ENCODE measurements at regions not wholly inside any gene's neighbourhood (a gene's known extent, or its start where the extent isn't known, plus 50 kb on each side); places are given as distances from the start of the nearest gene placed in this dataset.

DNA sequence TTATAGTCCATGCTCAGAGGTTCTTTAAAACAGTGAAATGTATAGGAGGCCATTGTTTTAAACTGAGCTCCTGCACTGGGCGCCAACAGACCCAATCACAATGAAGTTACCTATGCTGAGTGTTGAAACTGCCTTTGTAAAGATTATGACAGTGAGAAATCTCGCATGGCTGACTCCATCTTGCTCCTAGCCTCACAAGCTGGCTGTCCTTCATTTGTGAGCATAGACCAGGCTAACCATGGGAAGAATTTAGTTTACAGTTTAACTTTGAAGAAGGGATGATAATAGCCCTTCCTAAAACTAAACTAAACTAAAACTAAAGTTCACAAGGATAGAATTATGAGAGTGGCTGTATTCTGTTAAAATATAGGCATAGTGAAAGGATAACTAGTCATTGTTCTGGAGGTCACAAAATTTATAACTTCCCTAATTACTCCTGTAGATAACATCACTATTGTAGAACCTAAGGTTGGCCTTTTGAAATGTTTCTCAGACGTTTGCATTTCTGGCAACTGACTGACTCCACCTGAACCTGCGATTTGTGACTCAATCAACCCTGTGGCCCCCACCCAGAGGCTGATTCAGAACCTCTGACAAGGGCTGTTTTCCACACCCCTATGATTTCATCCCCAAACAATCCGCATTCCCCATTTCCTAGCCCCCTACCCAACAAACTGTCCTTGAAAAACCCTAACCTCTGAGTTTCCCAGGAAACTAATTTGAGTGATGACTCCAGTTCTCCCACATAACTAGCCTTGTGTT, 59.1 kb downstream of the HMHB1 start:
- TF ChIP-seq, protein P1, sequence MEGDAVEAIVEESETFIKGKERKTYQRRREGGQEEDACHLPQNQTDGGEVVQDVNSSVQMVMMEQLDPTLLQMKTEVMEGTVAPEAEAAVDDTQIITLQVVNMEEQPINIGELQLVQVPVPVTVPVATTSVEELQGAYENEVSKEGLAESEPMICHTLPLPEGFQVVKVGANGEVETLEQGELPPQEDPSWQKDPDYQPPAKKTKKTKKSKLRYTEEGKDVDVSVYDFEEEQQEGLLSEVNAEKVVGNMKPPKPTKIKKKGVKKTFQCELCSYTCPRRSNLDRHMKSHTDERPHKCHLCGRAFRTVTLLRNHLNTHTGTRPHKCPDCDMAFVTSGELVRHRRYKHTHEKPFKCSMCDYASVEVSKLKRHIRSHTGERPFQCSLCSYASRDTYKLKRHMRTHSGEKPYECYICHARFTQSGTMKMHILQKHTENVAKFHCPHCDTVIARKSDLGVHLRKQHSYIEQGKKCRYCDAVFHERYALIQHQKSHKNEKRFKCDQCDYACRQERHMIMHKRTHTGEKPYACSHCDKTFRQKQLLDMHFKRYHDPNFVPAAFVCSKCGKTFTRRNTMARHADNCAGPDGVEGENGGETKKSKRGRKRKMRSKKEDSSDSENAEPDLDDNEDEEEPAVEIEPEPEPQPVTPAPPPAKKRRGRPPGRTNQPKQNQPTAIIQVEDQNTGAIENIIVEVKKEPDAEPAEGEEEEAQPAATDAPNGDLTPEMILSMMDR (IDR thresholded peaks at IDR 0.05) = no peak
- TF ChIP-seq ZFX (IDR thresholded peaks at IDR 0.05; ENCODE audit: borderline replicate concordance) = no peak

Measured in 22Rv1 (cell line).